Epidermal melanocyte (primary cell): ENCODE measurements at regions not wholly inside any gene's neighbourhood (a gene's known extent, or its start where the extent isn't known, plus 50 kb on each side); places are given as distances from the start of the nearest gene placed in this dataset.
A peak's percentile ranks its signal among the peaks of the same experiment; 100 is the strongest.
"Not testable (repeated sequence)": the region's sequence is repeated elsewhere in the genome, so short reads cannot be mapped to it uniquely, and the experiment has no call there.

Experiments
- DNase-seq: peaks from one replicate; pipeline ENCODE4 v3.0.0; 2011; ENCODE audit warnings: low spot score; ENCODE audit not compliant: insufficient read length

DNA sequence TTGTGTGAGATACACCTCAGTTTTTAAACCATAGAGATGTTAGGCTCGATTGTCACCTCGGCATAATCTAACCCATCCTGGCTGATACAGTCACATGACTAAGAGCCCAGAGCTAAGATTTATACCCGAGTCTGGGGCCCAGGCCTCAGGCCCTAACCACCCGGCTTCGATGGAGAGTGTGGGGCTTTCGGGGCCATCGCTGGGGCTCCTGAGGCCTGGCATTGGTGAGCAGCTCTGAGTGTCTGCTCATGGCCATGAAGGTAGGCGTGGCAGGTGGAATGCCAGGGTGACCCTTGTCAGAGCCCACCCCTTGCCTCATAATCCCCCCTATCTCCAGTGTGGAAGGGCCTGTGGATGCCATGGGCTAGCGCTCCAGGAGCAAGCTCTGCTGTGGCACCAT is 164.3 kb downstream of the BMP7 start:
- DNase-seq, result no peak

DNA sequence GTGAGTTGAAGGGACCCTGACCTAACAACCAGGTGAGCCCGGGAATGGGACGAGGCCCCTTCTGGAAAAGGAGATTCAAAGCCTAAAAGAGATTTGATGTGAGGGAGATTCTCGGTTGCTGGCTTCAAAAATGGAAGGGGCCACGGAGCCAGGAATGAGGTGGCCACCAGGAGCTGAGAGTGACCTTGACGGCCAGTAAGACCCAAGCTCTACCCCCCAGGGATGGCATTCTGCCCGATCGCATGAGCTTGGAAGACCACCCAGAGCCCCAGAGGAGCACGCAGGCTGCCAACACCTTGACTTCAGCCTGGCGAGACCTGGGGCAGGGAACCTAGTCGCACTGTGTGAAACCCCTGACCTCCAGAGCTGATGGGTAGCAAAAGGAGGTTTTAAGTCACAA is 163.9 kb downstream of the BMP7 start:
- no peak for DNase-seq

DNA sequence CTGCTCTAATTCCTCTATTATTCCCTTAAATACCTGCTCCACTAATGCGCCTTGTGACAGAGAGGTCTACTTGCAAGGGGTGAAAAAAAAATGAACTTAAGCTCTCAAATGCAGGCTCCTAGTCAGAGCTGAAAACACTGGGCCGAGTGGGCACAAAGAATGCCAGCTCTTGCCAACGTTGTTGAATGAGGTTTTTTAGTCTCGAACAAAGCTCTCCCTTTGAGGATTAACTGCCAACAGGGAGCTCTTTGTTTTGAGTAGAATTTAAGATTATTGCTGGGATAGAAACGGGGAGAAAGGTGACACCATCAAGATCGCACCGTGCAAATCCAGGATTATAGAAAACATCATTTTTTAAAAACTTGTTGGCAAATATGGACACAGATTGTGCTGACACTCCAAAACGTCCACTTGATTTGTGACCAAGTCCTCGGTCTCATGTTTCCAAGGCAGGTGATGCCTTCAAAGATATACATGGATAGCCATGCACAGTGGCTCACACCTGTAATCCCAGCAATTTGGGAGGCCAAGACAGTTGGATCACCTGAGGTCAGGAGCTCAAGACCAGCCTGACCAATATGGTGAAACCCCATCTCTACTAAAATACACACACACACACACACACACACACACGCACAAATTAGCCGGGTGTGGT is 163.2 kb downstream of the BMP7 start:
- peak; percentile 56 for DNase-seq

DNA sequence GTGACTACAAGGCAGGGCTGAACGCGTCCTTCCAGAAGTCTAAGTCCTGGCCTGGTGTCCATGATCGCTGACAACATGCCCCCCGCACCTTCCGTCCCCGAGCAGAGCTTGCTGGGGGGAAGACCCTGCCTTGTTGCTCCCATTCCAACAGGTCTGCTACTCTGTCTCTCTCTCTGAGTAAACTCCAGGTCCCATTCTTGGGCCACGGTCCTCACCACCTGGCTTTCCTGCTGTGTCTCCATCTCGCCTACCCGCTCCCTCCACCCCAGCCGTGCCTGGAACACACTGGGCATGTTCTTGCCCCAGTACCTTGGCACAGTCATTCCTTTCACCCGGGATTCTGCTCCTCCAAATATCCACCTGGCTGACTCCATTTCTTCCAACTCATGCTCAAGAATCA is 162.3 kb downstream of the BMP7 start:
- DNase-seq, result no peak

DNA sequence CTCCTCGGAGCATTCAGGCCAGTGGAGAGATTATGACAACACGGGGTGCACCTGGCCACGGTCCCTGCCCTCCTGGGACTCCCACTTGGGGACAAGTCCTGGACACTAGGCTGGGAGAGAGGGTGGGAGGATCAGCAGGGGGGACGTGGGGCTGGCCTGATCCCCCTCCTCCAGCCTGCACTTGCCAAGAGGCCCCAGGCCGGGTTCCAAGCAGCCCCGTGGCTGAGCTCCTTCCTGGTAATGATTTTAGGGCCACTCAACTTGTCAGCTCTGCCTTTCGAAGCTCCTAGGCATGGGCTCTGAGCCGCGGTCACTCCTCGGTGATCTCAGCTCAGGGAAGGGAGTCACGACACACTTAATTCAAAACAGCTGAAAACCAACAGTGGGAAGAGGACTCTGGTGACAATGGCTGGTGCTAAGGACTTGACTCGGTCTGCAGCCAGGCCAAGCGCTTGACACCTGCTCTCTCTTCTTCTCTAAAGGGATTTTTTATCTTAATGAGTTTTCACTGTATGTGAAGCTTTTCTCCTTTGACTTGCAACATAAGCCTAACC is 161.7 kb downstream of the BMP7 start:
- no peak for DNase-seq

DNA sequence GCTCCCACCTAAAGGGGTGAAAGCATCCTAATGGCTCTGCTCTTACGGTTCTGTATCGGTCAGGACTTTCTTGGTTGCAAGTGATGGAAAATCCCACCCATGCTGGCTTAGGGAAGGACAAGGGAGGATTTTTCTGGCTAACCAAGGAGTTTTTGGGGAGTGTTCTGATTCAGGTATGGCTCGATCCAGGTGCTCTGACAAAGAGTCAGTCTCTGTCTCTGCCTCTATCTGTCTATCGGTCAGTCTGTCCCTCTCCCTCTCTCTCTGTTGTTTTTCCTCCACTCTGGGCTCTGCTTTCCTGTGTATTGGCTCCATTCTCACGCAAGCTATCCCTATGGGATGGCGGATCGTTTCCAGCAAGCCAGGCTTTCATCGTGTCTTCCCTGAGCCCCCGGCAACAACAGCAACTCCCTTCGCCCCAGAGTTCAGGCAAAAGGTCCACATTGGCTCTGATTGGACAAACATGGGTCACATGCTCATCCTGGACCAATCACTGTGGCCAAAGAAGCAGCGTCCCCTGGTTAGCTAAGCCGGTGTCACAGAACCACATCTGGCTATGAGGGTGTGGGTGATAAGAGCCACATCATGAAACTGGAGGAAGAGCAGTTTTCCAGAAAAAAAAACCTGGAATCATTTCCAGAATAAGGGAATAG is 160.3 kb downstream of the BMP7 start:
- DNase-seq, result no peak

DNA sequence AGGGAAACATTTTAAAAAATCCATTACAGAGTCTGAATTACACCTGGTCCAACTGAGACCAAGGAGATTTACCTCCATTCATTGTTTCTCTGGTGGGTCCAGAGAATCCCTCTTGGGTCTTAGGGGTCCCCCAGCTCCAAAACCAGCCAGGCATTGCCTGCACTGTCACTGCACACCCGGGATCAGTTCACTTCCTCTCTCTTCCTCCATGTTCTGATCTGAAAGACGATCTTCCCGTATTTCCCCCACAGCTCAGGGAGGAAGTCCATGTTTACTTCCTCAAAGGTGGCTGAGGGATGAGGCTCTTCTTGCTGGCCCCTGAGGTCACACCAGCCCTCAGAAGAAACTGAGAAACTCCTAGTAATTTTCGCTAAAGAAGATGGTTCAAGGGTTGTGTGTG is 159.7 kb downstream of the BMP7 start:
- no peak for DNase-seq

DNA sequence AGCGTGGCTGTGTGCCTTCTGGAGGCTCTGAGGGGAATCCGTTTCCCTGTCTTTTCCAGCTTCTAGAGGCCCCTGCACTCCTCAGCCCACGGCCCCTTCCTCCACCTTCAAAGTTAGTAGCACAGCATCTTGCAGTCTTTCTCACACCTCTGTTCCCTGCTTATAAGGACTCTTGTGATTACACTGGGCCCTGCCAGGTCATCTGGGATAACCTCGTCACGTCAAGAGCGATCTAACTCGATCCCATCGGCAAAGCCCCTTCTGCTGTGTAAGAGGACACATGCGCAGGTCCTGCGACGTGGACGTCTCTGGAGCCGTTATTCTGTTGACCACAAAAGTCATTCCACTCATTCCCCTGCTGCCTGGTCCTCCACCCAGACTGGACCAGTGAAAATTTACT is 159.2 kb downstream of the BMP7 start:
- DNase-seq, result no peak

DNA sequence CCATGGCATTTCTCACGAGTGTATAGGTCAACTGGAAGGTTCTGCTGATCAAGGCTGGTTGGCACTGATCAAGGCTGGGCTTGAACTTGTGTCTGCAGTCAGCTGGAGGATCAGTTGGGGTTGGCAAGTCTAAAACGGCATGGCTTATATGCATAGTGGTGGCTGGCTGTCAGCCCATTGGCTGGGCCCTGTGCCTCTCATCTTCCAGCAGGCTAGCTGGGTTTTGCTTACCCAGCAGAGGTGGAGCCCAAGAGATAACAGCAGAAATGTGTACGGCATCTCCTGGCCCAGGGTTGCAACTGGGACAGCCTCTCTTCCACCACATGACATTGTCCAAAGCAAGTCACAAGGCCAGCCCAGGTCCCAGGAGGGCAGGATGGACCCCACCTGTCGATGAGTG is 158.2 kb downstream of the BMP7 start:
- no peak for DNase-seq

DNA sequence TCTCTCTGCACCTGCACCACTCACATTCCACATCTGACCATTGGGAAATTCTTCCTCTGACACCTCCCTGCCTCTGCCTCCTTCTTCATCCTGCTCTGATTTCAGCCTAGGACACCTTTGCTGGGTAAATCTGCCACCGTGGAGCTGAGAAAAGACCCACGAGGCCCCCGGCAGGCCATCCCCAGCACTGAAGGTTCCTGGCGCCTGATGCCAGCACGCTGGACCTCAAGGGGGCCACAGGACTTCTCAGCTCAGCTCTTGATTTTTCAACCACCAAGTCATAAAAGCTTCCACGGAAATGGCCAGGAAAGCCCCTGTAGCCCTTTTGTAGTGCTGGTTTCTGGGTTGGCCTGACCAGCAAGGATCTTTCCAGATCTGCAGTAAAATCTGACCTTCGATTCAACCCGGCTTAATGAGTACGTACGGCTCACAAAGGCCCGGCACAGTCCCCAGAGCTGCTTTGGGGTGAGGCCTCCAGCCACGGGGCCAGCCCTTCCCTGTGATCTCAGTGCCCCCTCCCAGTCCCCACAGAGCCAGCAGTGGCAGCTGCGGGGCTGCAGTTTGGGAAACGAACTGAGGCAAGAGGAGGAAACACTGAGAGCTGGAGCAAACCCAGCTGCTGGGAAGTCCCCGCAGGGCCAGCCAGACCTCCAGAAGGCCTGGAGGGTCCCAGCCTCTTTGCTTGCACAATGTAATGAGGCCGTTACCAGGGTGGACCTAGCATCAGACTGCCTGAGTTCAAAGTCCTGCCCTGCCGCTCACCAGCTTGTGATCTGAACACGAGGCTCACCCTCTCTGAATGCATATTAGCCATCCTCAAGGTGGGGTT is 157.5 kb downstream of the BMP7 start:
- no peak for DNase-seq

DNA sequence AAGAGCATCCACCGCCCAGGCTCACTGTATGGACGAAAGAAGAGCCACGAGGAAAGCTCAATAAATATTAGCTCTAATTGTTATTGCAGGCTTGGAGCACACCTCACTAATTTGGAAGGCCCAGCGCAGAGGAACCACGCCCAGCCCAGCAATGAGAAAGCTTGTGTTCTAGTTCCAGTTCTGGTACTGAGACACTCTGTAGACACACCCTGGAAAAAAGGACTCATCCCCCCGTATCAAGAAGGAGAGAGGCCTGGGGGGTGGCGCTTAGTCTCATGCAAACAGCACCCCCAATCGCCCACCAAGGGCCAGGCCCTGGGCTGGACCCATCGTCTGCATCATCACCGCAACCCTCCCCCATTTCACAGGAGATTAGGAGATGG is 156.9 kb downstream of the BMP7 start:
- no peak for DNase-seq

DNA sequence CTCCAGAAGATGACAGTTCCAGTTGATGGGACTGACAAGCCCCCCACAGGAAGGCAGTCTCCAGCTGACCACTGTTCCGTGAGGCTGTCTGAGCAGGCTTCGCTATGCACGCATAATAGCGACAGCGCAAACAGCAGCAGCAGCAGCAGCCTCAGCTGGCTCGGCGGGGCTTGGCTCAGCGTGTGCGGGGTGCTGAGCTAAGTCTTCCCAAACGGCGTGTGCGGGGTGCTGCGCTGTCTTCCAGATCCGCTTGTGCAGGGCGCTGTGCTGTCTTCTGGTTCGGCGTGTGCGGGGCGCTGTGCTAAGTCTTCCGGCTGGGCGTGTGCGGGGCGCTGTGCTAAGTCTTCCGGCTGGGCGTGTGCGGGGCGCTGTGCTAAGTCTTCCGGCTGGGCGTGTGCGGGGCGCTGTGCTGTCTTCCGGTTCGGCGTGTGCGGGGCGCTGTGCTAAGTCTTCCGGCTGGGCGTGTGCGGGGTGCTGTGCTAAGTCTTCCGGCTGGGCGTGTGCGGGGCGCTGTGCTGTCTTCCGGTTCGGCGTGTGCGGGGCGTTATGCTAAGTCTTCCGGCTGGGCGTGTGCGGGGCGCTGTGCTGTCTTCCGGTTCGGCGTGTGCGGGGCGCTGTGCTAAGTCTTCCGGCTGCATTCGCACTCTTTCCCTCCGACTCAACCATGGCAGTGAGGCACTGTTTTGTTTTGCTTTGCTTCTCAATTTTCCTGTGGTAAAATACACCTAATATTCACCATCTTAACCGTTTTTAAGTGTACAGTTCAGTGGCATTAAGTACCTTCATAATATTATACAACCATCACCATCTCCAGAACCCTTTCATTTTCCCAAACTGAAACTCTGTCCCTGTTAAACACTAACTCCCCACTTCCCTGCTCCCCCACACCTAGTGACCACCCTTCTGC is 156.1 kb downstream of the BMP7 start:
- not testable (repeated sequence) for DNase-seq

DNA sequence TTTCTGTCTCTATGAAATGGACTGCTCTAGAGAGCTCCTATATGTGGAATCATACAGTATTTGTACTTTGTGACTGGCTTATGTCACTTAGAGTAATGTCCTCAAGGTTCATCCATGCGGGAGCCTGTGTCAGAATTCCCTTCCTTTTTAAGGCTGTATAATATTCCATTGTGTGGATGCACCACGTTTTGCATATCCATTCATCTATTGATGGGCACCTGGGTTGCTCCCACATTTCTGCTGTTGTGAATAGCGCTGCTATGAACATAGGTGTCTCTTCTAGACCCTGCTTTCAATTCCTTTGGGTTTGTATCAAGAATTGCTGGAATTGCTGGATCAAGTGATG is 155.4 kb downstream of the BMP7 start:
- no peak for DNase-seq

DNA sequence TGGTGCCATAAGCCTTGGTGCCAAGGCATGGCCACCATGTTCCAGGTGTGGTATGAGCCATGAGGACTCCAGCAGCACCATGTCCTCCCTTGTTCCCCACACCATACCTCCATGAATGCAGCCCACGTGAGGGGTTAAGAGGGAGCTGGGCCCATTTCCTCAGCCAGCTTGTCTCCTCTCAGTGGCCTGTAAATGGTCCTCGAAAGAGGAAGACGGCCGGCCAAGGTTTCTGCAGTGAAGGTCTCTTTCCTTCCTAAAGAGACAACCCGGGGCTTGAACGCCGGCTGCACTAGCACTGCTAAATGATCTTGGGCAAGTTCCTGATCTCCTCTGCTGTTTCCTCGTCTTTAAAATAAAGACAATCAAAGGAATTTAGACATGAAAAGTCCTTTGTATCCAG is 154.0 kb downstream of the BMP7 start:
- no peak for DNase-seq

DNA sequence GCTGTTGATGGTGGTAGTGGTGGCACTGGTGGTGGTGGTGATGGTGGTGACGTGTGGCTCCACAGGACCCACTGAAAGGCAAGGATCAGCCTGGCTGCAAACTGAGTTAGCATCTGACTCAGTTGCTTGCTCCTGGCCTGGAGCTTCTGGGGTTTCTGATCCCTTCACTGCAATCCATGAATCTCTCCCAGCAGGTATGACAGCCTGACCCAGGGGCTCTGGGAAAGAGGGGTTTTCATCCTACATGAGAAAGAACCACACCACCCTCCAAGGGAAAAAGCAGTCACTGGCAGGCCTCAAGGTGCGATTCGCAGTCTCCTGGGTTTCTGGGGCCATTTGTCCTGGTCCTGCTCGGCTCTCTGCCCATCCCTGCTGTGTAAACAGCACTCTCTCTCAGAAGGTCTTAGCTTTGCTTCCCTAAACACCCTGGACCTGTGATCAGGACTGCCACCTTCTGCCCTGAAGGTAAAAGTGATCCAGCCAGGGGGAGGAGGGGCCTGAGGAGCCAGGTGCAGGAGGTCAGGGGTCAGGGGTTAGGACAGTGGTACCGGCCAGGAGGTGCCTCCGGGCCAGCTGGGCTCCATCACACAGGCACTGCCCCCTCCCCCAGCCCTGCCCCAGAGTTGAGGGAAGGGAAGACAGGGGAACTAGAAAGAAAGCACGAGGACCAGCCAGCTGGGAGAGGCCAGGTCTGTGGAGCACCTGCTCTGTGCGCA is 152.0 kb downstream of the BMP7 start:
- DNase-seq, result no peak

DNA sequence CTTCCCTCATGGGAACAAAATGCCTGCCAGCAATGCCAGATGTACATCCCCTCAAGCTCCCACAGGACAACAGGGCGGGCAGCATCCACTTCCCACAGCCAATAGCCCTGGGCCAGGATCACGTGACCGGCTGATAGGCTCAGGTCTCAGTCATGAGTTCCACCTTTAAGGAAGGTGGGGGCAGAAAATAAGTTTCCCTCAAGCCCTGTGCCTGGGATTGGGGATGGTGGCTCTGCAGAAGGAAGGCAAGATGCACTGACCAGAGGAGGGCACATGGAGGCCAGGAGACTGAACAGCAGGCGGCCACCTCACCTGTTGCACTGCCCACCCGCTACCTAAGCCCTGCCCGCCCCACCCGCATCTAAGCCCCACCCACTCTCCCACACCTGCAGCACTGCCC is 149.1 kb downstream of the BMP7 start:
- DNase-seq, result no peak

DNA sequence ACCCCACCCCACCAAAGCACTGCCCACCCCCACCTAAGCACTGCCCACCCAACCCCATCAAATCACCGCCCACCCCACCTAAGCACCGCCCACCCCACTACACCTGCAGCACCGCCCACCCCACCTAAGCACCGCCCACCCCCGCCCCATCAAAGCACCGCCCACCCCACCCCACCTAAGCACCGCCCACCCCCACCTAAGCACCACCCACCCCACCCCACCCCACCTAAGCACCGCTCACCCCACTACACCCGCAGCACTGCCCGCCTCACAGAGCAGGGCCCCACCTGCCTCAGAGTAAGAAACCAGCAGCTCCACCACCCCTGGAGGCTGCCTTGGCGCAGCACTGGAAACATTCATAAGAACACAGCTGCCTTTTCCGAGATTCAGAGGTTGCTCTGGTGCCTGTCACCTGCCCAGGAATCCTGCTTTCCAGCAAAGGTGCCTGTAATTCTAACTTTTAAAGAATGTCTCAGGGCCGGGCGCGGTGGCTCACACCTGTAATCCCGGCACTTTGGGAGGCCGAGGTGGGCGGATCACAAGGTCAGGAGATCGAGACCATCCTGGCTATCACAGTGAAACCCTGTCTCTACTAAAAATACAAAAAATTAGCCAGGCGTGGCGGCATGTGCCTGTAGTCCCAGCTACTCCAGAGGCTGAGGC is 148.2 kb downstream of the BMP7 start:
- no peak for DNase-seq
